ENCODE measurements at regions not wholly inside any gene's neighbourhood (a gene's known extent, or its start where the extent isn't known, plus 50 kb on each side); places are given as distances from the start of the nearest gene placed in this dataset.
"Not testable (repeated sequence)": the region's sequence is repeated elsewhere in the genome, so short reads cannot be mapped to it uniquely, and the experiment has no call there.

DNA sequence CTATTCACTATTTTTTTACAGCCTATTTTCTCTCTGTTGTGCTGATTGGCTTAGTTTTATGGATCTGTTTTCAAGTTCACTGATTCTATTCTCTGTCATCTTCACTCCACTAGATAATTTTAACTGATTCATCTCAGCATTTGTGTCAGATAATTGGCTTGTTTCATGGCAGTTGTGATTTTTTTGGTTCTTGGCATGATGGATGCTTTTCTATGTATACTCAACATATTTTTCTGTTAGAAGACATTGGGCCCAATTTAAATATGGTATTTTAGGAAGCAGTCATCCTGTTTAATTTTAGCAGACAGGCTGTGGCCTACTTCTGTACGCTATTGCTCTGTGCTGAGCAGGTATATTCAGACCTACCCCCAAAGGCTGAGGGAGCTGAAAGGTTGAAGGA, 1865.3 kb upstream of the ACO1 start:
- DNase-seq (ENCODE audit: low read depth in 3 of 3) = no peak

DNA sequence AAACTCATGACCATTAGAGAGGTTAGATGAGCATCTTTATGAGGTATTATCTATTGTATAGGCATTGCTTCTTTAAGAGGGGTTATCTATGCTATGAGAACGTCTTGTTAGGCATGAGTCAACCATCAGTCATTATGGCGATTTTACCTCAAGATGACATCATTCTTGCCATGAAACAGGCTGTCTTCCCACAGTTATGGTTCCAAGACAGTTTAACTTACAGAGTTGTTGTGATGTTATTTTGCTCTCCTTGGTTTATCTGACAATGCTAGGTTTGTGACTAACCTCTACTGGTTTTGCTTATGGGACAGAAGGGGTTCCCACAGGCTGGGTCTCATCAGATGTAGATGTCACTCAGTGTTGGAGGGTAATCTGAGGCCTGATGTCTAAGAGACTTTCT, 1864.7 kb upstream of the ACO1 start:
- DNase-seq (ENCODE audit: low read depth in 3 of 3) = no peak

DNA sequence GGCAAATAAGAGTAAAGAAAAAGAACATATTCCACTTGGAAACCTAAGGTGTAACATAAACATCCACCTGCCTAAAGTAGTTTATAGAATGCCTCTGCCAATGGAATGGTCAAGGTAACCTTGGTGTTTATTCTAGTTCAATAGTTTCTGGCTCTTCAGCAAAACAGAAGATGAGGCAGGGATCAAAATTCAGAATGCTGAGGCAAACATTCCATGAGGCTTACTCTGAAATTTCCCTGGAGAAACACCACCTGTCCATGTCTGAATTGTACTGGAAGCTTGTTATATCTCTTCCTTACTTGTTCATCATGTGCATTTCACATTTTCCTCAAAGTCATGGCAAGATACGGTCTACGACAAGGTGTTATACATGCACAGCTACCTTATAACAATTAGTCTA, 1862.4 kb upstream of the ACO1 start:
- no peak for DNase-seq (ENCODE audit: low read depth in 3 of 3)

DNA sequence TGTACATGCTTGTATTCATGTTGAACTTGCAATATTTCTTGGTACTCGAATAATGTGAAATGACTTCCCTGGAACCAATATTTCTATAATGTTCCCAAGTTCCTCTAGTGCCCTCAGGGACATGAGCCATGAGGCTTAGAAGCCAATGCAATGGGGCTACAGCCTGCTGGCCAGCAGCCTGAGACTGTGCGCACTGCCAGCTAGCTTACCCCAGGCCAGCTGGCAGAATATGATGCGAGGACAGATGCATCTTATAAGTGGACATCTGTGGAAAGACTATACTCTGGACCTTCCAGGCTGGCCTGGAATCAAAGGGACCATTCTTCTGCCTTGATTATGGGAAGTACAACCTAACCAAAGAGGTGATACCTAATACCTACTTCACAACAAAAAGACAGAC, 1862.0 kb upstream of the ACO1 start:
- DNase-seq (ENCODE audit: low read depth in 3 of 3) = no peak

DNA sequence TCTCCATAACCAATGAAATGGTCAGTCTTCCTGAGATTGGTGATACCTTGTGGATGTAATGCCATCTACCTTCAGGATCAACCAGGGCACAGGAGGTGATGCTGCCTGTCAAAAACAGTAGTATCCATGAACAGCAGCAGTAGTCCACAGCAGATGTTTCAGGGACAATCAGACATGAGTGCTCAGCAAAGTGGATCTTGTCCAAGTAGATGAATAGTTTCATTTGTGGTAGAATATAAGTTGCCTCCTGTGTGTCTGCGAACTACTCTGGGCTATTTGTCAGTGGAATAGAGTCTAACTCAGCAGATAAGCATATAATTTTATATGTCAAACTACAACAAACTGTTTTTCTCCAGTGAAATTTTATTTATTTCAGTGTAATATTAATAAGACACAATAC, 1860.1 kb upstream of the ACO1 start:
- DNase-seq (ENCODE audit: low read depth in 3 of 3) = no peak

DNA sequence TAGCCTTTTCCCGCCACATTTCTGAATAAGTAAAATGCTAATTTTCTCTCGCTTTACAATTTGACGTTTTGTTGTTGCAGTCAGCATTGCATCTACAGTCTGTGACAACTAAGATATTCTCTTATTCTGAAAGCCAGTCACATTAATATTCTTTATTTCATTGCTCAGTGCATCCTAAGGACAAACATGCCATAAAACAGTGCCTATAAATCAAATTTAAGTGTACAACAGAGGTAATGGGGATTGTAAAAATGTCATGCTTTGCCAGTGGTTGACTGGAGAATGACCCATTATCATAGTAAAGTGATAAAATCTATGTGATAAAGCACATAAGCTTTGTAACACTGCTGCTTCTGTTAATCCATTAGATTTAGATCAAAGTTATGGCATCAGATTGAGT, 1850.0 kb upstream of the ACO1 start:
- no peak for DNase-seq (ENCODE audit: low read depth in 3 of 3)

DNA sequence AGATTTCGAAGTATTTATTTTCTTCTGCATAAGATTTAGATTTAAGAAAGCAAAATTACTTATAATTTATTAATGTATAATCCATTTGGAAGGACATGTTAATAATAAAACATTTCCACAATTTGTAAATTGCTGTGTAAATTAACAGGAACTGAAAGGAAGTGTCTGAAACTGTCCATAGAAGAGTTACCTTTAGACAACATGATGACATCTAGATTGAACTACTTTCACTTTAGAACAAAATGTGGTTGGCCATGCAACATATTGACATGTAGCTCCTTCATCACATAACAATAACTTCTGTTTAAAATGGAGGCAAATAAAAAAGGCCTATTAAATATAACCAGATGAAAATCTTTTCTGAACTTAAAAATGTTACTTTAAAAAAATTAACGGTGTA, 1849.5 kb upstream of the ACO1 start:
- no peak for DNase-seq (ENCODE audit: low read depth in 3 of 3)

DNA sequence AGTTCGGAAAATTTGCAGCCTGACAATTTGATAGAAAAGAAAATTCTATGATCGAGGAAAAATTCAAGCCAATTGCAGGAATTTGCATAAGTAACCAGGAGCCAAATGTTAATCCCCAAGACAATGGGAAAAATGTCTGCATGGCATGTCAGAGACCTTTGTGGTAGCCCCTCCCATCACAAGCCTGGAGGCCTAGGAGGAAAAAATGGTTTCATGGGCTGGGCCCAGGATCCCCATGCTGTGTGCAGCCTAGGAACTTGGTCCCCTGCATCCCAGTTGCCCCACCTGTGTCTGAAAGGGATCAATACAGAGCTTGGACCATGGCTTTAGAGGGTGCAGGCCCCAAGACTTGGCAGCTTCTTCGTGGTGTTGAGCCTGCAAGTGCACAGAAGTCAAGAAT, 1847.9 kb upstream of the ACO1 start:
- no peak for DNase-seq (ENCODE audit: low read depth in 3 of 3)

DNA sequence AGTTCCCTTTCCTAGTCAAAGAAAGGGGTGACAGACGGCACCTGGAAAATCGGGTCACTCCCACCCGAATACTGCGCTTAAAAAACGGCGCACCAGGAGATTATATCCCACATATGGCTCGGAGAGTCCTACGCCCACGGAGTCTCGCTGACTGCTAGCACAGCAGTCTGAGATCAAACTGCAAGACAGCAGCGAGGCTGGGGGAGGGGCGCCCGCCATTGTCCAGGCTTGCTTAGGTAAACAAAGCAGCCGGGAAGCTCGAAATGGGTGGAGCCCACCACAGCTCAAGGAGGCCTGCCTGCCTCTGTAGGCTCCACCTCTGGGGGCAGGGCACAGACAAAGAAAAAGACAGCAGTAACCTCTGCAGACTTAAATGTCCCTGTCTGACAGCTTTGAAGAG, 1844.7 kb upstream of the ACO1 start:
- not testable (repeated sequence) for DNase-seq (ENCODE audit: low read depth in 3 of 3)

DNA sequence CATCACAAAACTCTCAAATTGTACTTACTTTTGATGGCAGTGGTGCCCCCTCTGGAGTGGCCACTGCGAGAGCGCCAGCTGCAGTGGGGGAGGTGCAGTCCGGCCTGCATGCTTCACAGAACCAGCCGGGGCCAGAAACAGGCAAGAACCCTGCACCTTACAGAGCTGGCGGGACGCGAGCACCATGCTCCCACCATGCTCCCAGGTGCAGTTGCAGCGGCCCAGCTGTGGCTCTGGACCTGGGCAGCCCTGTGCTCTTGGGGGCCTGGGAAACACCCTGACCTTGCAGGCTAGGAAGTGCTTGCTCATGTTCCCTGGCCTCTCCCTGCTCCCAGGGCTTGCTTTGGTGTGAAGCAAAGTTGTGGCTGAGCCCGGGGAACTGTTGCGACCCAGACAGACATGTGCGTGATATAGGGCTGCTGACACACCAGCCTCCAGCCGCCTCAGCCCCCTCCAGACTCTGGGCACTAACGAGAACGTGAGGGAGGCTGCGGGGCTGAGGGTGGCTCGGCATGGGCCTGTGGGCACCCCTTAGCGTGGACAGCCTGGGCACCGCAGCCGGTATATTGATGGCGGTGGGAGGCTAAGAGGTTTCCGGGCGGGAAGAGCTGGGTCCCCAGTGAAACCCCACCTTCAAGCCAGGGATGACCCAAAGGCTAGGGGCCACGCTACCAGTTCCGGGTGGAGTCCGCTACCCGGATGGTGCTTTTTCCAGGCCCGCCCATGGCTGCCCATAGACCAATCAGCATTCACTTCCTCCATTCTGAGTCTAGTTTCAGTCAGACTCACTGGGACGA, 1809.9 kb upstream of the ACO1 start:
- DNase-seq (ENCODE audit: low read depth in 3 of 3) = no peak

DNA sequence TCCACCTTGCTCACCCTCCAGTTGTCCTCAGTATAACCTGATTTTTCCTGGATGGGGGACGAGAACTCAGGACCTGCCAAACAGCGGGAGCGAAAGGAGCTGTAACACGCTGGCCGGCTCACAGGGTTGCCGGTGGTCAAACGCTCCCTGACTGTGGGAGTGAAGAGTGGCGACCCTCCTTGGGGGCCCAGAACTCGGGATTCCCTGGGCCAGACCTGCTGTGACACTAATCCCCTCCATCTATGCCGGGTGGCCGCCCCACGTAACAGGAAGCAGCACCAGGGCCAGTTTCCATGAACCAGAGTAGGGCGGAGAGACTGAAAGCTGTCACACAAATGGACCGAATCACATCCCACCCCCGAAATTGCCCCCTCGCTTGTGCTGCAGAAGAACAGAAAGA, 1809.2 kb upstream of the ACO1 start:
- DNase-seq (ENCODE audit: low read depth in 3 of 3) = no peak

DNA sequence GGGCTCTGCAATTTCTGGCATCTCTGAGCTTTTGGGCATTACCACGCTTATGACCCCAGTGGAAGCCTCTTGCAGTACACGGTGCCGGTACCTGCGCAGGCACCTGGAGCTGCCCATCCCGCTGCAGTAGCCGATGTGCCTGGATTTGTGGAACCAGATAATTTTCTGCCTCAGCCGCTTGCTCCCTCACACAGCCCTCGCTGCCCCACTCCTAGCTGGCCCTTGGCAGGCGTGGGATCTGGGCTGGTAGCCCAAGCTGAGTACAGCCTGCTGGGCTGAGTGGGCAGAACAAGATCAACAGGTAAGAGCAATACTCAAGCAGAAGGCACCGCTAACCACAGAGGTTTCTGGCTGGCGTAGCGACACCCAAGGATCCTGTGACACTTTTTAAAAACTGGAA, 1808.8 kb upstream of the ACO1 start:
- DNase-seq (ENCODE audit: low read depth in 3 of 3) = no peak

DNA sequence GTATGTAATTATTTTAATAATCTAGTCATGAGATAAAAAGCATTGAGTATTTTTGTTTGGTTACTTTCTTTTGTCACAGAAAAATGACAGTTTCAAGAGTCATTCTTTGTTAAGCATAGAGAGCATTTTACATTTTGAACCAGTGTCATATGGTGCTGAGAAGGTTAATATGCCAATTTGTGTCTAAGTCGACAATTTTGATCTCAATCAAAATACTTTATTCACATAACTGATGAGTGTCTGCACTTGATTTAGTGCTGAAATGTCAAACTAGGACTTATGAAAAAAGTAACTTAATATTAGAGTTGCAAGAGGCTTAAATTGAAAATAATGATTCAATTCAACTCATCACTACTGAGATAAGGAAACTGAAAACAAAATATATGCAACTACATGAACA, 1804.6 kb upstream of the ACO1 start:
- DNase-seq (ENCODE audit: low read depth in 3 of 3) = no peak

DNA sequence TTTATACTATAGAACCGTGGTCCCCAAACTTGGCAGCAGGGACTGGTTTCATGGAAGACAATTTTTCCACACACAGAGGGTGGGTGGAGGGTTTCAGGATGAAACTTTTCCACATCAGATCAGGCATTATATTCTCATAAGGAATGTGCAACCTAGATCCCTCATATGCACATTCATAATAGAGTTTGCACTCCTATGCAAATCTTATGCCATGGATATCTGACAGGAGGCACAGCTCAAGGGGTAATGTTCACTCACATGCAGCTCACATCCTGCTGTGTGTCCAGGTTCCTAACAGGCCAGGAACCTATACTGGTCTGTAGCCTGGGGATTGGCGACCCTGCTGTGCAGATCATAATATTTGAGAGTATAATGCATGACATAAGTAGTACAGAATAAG, 1802.2 kb upstream of the ACO1 start:
- DNase-seq (ENCODE audit: low read depth in 3 of 3) = no peak

DNA sequence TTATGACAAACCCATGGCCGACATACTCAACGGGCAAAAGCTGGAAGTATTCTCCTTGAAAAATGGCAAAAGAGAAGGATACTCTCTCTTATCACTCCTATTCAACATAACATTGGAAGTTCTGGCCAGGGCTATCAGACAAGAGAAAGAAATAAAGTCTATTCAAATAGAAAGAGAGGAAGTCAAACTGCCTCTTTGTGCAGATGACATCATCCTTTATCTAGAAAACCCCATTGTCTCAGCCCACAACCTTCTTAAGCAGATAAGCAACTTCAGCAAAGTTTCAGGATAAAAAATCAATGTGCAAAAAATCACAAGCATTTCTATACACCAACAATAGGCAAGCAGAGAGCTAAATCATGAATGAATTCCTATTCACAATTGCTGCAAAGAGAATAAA, 1799.9 kb upstream of the ACO1 start:
- DNase-seq (ENCODE audit: low read depth in 3 of 3) = no peak

DNA sequence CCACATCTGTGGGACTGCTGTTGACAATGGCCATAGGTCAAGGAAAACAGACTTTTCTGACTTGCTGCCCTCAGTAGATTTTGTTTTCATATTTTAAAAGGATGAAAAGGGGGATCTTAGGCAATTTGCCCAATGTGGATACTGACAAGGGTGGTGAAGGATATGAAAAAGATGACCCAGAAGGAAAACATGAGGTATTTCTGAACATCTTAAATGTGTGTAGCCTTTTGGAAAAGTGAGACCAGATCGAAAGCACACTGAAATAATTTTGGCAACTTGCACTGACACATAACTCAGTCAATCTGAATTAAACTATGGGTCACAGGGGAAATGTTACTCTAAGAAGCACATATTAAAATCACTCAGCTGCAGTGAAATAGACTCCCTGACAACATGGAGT, 1793.0 kb upstream of the ACO1 start:
- no peak for DNase-seq (ENCODE audit: low read depth in 3 of 3)

DNA sequence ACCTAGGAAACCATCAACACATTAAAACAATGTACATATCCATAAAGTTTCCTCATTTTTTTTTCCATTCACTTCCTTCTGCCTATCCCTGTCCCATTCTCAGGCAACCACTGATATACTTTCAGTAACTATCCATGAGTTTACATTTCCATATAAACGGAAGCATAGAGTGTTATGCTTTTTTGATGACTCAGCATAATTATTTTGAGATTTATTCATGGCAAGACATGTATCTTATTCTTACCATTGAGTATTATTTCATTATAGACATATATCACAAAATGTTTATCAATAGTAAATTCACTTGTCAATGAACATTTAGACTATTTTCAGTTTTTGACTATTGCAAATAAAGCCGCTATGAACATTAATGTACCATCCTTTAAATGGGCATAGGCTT, 1786.8 kb upstream of the ACO1 start:
- DNase-seq (ENCODE audit: low read depth in 3 of 3) = no peak

DNA sequence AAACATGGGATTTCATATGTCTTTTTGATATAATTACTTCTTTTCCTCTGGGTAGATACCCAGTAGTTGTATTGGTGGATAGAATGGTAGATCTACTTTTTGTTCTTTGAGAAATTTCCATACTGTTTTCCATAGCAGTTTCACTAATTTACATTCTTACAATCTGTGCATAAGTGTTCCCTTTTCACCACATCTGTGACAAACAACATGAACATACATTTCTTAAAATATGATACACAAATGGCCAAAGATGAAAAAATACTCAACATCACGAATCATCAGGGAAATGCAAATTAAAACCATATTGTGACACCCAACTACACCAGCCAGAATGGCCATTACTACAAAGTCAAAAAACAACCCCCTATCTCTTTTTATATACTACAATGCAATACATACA, 1778.5 kb upstream of the ACO1 start:
- no peak for DNase-seq (ENCODE audit: low read depth in 3 of 3)

DNA sequence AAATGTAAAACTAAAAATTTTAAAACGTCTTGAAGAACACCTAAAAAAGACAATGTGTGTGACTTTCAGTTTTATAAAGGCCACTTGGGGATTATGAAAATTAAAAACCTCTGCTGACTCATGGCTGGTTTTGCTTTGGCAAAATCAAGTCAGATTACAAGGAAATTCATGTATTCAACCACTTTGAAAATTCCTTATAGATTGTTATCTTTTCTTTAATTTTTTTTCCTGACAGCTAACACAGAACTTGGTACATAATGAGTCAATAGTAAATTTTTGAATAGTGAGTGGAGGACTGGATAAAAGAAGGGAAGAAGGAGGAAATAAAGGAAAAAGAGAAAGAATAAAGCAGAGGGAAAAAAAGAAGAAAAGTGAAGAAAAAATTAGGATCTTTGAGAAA, 1774.7 kb upstream of the ACO1 start:
- no peak for DNase-seq (ENCODE audit: low read depth in 3 of 3)

DNA sequence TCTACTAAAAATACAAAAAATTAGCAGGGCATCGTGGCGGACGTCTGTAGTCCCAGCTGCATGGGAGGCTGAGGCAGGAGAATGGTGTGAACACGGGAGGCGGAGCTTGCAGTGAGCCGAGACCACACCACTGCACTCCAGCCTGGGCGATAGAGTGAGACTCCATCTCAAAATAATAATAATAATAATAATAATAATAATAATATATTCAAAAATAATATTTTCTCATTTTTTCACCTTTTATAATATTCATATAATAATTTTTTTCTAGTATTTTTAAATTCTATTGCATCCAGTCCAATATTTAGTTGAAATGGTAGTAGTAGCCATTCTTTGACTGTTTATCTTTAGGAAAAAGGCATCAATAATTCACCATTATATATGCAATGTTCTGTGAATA, 1767.7 kb upstream of the ACO1 start:
- not testable (repeated sequence) for DNase-seq (ENCODE audit: low read depth in 3 of 3)

DNA sequence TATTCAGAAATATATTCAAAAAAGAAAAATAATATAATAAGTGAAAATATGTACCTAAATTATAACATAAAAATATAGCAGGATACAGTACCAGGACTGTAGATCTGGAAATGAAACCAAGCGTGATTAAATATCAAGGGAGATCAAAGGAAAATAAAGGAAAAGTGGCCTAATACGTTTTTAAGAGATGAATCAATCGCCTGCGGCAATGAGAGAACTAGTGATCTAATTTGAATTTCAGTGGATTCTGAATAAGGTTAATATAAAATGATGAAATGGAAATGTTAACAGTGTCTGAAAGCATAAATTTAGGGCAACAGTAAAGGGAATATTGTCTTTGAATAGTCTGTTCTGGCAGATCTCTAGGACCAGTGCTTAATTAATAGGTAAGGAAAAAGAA, 1761.9 kb upstream of the ACO1 start:
- DNase-seq (ENCODE audit: low read depth in 3 of 3) = no peak

DNA sequence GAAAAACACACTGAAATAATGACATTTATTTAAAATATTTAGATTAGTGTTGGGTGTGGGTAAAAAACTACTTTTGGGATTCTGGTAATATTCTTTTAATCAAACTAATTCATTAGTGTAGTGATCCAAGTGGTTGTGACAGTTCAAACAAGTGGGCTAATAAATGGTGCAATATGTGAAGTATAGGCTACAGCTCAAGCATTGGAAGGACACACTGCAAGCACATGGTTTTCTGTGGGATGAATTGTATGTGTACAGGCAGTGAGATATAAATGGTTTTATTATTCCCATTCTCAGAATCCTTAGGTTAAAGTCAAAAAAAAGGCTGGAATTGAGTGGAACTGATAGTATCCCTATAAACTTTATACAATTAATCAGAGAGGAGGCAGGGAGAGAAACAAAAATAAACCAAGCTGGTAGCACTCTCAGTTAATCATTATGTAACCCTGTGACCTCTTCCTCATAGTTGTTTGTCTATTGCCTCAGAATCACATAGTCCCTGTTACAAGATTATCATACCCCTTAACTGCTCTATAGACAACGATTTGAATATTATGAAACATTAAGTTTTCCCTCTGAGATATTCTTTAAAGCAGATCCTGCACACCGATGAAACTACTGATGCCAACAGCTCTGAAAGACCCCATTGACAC, 1755.4 kb upstream of the ACO1 start:
- DNase-seq (ENCODE audit: low read depth in 3 of 3) = no peak

DNA sequence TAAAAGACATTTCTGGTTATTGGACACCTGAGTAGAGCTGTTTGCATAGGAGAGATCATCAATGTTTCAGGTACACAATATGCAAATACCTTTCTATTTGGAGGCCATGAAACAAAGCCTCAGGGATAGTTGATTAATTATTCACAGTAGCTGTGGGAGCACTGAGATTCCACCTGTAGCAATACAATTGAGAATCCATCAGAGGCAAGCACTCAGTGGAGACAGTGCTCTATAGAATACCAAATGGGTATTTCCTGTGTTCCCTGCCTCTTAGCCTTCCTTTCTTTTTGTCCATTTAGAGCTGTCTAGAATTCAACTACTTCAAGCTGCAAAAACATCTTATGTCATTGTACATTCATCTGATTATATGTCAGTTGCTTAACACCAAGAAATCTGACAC, 1754.0 kb upstream of the ACO1 start:
- no peak for DNase-seq (ENCODE audit: low read depth in 3 of 3)

DNA sequence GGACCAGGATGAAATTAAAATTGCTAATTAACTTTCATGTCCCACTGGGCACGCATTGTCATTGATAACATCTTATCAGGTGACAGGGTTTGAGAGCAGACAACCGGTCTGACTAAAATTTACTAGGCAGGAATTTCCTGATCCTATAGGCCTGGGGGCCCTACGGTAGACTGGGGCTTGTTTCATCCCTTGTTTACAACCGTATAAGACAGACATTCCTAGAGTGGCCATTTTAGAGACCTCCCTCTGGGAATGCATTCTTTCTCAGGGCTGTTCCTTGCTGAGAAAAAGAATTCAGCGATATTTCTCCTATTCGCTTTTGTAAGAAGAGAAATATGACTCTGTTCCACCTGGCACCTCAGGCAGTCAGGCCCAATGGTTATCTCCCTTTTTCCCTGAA, 1737.8 kb upstream of the ACO1 start:
- not testable (repeated sequence) for DNase-seq (ENCODE audit: low read depth in 3 of 3)

Measured in stimulated activated CD4-positive, alpha-beta T cell treated with anti-CD3 and anti-CD28 coated beads, TNF-alpha, amount 100 ng/mL, for 24 hours (primary cell).